IMR-90 (cell line): ENCODE measurements at regions not wholly inside any gene's neighbourhood (a gene's known extent, or its start where the extent isn't known, plus 50 kb on each side); places are given as distances from the start of the nearest gene placed in this dataset.

Experiments
- CHD1 ChIP-seq: IDR thresholded peaks from 2 replicates; pipeline ENCODE4 v1.6.1; 2012; ENCODE audit warnings: low read depth, low read length, improper control_type of control experiment
- CTCF ChIP-seq: conservative IDR thresholded peaks from 2 replicates; pipeline ENCODE4 v1.5.1; 2012; ENCODE audit warnings: mild to moderate bottlenecking, low read depth, low read length, improper control_type of control experiment
- FOS ChIP-seq: fragments of 150-350 bp; IDR thresholded peaks from 2 replicates; pipeline ENCODE4 v1.6.1; 2016; ENCODE audit warnings: low read depth, low read length
- POLR2A ChIP-seq: IDR thresholded peaks from 2 replicates; pipeline ENCODE4 v1.6.1; 2012; ENCODE audit warnings: mild to moderate bottlenecking, low read depth, low read length
- RAD21 ChIP-seq: IDR thresholded peaks from 2 replicates; pipeline ENCODE4 v1.6.1; 2012; ENCODE audit warnings: low read length, improper control_type of control experiment
- RCOR1 ChIP-seq: IDR thresholded peaks from 2 replicates; pipeline ENCODE4 v1.6.1; 2012; ENCODE audit warnings: mild to moderate bottlenecking, low read length, improper control_type of control experiment; ENCODE audit not compliant: insufficient replicate concordance

- TF ChIP-seq FOS (no peak), CHD1 (no peak), POLR2A (no peak), RAD21 (no peak), CTCF (no peak), RCOR1 (no peak)
Observed at GRCh38 chr14:100674428-100674827, 52.3 kb upstream of the DLK1 start.
